GM18511 (cell line): ENCODE measurements at regions not wholly inside any gene's neighbourhood (a gene's known extent, or its start where the extent isn't known, plus 50 kb on each side); places are given as distances from the start of the nearest gene placed in this dataset.
"Not testable (repeated sequence)": the region's sequence is repeated elsewhere in the genome, so short reads cannot be mapped to it uniquely, and the experiment has no call there.

ENCODE experiments used
- ATAC-seq: cut with Tn5 transposase; IDR thresholded peaks from one replicate; pipeline ENCODE4 v1.9.1; 2021; ENCODE audit warnings: mild to moderate bottlenecking, moderate library complexity; ENCODE audit not compliant: unreplicated experiment

DNA sequence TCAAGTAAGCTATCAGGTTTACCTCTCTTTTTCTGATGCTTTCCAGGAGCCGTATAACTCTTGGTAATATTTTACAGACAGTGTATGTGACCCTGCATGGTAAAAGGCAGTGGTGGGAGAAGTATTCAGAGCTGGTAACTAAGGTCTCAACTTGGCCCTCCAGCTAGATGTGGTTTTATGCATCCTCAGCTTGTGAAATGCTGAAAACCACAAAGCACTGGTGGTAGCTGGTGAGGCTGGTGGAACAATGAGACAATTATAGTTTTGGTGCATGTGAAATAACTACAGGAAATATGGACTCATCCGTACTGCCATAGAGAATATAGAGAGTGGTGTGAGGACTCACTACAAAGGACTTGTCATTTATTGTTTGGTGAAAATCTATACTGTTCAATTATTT, 383.0 kb upstream of the PCDH15 start:
- ATAC-seq: peak; percentile 66

GRCh38 chr10:55180357-55180756, 379.3 kb upstream of the PCDH15 start:
- ATAC-seq: no peak

DNA sequence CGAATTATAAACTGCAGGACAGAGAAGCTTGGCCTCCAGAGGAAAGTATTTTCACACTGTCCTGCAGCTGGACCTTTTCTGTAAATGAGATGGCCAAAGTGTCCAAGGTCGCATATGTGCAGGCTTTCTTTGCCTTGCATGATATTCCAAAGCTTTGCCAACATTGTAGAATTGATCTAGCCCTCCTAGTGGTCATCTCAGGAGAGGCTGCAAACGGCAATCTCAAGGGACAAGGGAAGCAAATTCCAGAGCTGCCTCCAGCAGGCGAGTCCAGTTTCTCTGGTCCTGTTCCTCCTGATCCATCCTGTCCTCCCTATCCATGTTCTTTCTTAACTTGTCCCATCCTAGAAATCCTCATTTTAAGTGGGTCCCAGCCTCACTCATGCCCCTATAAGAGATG, 373.4 kb upstream of the PCDH15 start:
- ATAC-seq: no peak

DNA sequence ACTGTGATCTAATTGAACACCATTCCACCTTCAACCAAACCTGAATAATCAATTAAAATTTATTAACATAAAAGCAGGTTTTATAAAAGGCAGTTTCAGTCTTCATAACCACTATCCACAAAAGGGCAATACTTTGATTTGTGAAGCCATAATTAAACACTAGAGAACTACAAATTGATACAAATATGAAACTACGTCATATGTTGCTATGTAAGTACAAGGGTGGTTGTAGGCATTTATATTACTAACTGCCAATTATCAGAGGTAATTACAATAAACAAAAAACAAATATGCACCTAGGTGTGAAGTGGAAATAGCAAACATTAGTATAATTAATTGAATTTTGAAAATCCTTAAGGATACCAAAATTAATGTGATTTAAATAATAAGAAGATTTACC, 368.5 kb upstream of the PCDH15 start:
- ATAC-seq: no peak

DNA sequence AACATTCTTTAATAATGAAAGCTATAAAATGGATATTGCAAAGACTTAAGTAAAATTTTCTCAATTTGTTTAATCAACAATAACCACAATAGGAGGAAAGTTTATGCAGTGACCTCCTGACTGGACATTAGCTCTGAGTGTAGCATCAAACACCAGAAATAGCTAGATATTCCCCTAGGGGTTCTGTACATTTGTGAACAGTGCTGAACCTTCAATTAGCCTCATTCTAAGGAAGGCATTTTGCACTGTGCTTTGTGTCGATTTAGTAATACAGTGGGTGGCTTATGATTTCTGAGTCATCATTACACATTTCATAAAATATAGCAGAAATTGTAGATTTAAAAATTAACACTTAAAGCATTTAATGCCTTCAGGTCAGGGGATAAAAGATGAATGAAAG, 367.3 kb upstream of the PCDH15 start:
- no peak for ATAC-seq

- no peak for ATAC-seq
Measured at GRCh38 chr10:55163388-55163979, 362.5 kb upstream of the PCDH15 start.

DNA sequence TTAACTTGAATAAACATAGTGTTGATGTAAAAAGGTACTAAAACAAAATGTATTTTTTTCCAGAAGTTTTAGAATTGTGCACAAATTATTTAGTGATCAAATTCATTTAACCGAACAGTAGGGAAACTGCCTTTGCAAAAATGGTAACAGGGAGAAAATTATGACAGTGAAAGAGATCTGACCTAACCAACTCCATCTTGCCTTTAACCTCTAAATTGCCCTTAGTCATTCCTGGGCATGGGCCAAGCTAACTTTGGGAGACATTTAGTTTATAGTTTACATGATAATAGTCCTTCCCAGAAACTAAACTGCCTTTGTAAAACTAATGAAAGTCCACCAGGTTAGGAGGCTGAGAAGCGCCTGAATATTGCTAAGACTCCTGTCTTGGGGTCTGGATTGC, 361.3 kb upstream of the PCDH15 start:
- ATAC-seq: not testable (repeated sequence)

- ATAC-seq: no peak
Measured at GRCh38 chr10:55160655-55161283, 359.7 kb upstream of the PCDH15 start.

DNA sequence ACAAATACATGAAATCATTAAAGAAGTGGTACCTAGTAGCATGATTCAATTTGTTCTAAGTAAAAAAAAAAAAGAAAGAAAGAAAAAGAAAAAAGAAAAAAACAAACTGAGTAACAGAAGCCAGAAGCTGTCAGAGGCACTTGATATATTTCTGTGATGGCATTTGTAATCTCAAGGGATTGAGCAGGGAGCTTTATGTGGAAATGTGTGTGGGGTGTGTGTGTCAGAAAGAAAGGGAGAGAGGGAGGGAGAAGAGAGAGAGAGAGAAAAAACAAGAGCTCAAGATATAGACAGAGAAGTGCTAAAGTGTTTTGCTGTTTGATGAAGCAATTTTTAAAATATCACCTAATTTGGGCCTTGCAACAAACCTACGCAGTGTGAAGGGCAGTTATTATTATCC, 357.6 kb upstream of the PCDH15 start:
- ATAC-seq: no peak

GRCh38 chr10:55146032-55146431, 345.0 kb upstream of the PCDH15 start:
- no peak for ATAC-seq

DNA sequence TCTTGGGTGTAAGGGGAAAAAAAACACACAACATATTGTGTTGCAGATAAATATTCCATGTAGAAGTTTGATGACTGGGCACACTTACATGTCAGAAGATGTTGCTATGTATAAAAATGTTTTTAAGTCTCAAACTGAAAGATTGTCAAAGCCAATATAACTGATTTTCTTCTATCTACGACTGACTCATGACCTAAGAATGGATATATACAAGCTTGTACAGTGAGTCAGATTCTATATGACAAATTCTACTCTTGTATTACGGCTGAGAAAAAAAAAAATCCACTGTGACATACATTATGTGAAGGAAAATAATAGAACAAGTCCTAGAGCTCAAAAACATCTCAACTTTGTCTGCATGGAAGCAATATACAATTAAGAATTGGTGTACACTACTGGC, 343.0 kb upstream of the PCDH15 start:
- ATAC-seq: no peak

- no peak for ATAC-seq
Measured at GRCh38 chr10:55141892-55142291, 340.9 kb upstream of the PCDH15 start.

- no peak for ATAC-seq
Measured at GRCh38 chr10:55137063-55137462, 336.0 kb upstream of the PCDH15 start.

- no peak for ATAC-seq
Measured at GRCh38 chr10:55104738-55105137, 303.7 kb upstream of the PCDH15 start.

- ATAC-seq: no peak
Measured at GRCh38 chr10:55098452-55098851, 297.4 kb upstream of the PCDH15 start.

- ATAC-seq: peak; percentile 63
Measured at GRCh38 chr10:55091691-55092328, 290.8 kb upstream of the PCDH15 start.

DNA sequence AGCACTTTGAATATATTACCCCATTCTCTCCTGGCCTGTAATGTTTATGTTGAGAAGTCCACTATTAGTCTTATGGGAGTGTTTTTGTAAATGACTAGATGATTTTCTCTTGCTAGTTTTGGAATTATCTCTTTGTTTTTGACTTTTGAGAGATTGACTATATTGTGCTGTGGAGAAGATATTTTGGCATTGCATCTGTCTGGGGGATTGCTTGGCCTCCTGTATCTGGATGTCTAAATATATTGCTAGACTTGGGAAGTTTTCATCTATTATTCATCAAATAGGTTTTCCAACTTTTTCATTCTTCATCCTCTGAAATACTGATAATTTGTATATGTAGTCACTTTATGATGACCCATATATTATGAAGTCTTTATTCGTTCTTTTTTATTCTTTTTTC, 277.1 kb upstream of the PCDH15 start:
- ATAC-seq: no peak

GRCh38 chr10:55065185-55065584, 264.2 kb upstream of the PCDH15 start:
- no peak for ATAC-seq

DNA sequence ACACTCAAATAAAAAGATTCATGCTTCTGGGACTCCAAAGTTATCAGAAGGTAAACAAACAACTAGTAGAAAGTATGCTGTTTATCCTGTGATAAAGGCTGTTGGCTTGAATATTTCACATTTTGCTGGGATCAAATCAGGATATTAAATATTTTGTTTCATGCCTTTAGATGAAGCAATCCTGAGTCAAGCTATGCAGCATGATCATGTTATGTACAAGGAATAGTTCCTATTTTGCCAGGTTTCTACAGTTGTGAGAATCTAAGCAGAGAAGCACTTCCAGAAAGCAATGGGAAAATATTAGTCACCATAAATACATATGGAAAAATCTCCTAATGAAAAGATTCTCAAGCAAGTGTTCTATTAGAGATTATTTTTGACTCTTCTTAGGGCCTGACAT, 262.8 kb upstream of the PCDH15 start:
- ATAC-seq: no peak

DNA sequence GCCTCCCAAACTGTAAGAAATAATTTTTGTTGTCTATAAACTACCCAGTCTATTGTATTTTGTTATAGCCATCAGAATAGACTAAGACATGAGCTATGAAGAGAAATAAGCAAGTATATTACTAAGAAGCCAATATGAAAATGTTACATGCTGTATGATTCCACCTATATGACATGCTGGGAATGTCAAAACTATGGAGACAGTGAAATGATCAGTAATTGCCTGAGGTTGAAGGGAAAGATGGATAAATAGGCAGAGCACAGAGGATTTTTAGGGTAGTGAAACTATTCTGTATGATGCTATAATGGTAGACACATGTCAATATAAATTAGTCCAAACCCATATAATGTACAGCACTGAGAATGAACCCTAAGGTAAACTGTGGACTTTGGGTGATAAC, 261.3 kb upstream of the PCDH15 start:
- no peak for ATAC-seq

GRCh38 chr10:55058800-55059199, 257.8 kb upstream of the PCDH15 start:
- no peak for ATAC-seq

DNA sequence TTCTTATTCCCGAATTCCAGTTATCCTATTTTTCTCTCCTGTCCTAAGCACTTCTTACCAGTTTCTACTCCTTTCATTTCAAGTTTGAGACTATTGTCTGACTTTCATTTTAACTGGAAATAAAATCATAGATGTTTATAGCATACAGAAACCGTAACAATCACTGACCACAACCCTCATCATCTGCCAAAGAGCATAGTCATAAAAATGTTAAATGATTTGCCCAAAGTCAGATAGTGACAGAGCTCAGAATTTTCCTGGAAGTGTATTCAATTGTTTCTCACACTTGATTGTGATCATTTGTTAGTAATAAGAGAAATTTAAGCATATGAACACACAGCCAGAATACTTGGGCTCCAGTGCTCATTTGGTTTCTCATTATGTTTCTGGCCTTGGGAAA, 250.5 kb upstream of the PCDH15 start:
- no peak for ATAC-seq
